WTC11 (cell line): ENCODE measurements at regions not wholly inside any gene's neighbourhood (a gene's known extent, or its start where the extent isn't known, plus 50 kb on each side); places are given as distances from the start of the nearest gene placed in this dataset.

Experiments used
- ATF3 ChIP-seq: sonication (generic); formaldehyde crosslinking; conservative IDR thresholded peaks from 2 replicates; pipeline ENCODE4 v1.8.1; 2022; ENCODE audit warnings: mild to moderate bottlenecking, missing genetic modification reagents
- CREB1 ChIP-seq: sonication (generic); formaldehyde crosslinking; IDR thresholded peaks from 2 replicates; pipeline ENCODE4 v1.8.0; 2023; ENCODE audit warnings: mild to moderate bottlenecking, missing genetic modification reagents
- CTCF ChIP-seq: fragments of 200-600 bp; IDR thresholded peaks from 2 replicates; pipeline ENCODE4 v1.8.0; 2022; ENCODE audit warnings: antibody characterized with exemption
- JUN ChIP-seq: sonication (generic); formaldehyde crosslinking; IDR thresholded peaks from 2 replicates; pipeline ENCODE4 v1.8.0; 2023; ENCODE audit warnings: mild to moderate bottlenecking, missing genetic modification reagents
- NFYB ChIP-seq: sonication (generic); formaldehyde crosslinking; conservative IDR thresholded peaks from 2 replicates; pipeline ENCODE4 v1.8.0; 2022; ENCODE audit warnings: low read depth, missing genetic modification reagents

GRCh38 chr20:5400164-5400762 is 83.5 kb upstream of the PROKR2 start:
- TF ChIP-seq NFYB (CRISPR knock-in tag) (no peak), CTCF (no peak), CREB1 (CRISPR knock-in tag) (no peak), JUN (CRISPR knock-in tag) (no peak), ATF3 (CRISPR knock-in tag) (no peak)
